ENCODE measurements at regions not wholly inside any gene's neighbourhood (a gene's known extent, or its start where the extent isn't known, plus 50 kb on each side); places are given as distances from the start of the nearest gene placed in this dataset.
"Not testable (repeated sequence)": the region's sequence is repeated elsewhere in the genome, so short reads cannot be mapped to it uniquely, and the experiment has no call there.

GRCh38 chrX:74179990-74180389 lies 124.0 kb upstream of the ZCCHC13 start:
- DNase-seq (ENCODE audit: low spot score) = no peak

DNA sequence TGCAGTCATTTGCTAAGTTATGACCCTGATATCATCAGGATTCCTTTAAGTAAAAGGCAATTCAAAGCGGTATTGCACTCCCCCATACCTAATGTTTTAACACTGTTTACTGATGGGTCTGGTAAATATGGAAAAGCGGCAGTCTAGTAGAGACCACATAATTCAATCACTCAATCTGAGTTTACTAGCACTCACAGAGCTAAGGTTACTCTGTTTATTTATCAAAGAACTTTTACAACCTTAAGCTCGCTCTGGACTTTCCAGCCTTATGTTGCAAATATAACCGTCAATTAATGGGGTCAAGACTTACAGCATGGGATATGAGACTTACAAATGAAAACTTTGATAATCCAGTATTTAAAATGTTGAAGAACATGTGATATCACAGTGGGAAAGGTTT lies 124.5 kb upstream of the ZCCHC13 start:
- DNase-seq (ENCODE audit: low spot score) = no peak

- no peak for DNase-seq (ENCODE audit: low spot score)
Observed at GRCh38 chrX:74179071-74179470, 124.9 kb upstream of the ZCCHC13 start.

DNA sequence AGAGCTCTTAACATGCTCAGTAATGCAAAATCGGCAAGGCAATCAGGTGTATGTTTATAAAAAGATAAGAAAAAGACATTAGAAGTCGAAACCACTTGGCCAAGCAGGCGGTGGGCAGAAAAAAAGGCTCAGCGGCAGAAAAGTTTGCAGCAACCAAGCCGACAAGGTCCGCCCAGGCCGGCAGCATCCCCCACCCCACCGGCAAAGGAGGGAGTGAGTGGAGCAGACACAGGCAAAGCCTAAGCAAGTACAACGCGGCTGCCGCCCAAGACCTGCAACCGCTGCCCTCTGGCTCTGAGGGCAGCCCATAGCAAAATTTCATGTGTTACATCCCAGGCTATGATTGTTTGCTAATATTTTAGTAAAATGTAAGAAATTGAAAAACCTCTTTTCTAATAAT lies 125.4 kb upstream of the ZCCHC13 start:
- DNase-seq (ENCODE audit: low spot score) = no peak

- DNase-seq (ENCODE audit: low spot score) = no peak
Observed at GRCh38 chrX:74171465-74171864, 132.5 kb upstream of the ZCCHC13 start.

GRCh38 chrX:74162199-74162598 lies 141.8 kb upstream of the ZCCHC13 start:
- DNase-seq (ENCODE audit: low spot score) = no peak

DNA sequence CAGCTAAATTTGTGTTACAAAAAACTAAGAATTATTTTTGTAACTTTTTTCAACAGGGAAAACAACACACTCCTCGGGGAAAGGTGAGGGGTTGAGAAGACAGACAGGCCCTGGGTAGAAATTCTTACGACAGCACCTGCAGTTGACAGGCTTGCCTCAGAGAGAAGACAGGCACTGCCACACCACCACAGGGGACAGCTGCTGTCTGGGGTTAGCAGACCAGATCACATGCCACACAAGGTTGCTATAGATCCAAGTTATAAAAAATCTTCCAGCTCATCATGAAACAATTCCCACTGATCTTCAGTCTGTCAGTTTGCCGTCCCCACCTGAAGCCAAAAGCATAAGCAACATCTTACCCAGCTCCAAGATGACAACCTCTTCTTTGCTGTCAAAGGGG lies 143.2 kb upstream of the ZCCHC13 start:
- DNase-seq (ENCODE audit: low spot score) = no peak

DNA sequence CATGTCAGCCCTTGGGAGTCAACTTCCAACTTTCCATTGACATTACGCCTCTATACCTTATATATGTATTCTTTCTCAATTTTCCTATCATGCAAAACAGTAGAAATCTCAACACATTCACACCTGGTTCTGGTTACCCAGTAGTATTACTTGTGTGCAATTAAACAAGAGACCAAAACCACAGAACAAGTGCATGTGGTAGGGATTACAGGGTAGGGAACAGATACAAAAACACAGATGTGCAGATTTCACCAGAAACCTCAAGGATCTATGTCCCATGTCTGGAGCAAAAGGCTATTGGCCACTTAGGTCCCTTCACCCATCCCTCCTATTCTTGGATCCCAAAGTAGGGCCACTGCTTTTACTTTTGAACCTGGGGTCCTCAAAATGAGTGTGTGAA lies 143.6 kb upstream of the ZCCHC13 start:
- no peak for DNase-seq (ENCODE audit: low spot score)

DNA sequence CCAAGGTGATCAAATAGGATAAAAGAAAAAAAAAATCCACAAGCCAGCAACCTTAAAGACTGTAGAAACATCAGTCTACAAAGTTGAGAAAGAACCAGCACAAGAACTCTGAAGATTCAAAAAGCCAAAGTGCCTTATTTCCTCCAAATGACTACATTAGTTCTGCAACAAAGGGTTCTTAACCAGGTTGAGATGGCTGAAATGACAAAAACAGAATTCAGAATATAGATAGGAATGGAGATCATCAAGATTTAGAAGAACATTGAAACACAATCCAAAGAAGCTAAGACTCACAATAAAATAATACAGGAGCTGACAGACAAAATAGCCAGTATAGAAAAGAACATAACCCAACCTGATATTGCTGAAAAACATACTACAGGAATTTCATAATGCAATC lies 156.5 kb upstream of the ZCCHC13 start:
- DNase-seq (ENCODE audit: low spot score) = no peak

- no peak for DNase-seq (ENCODE audit: low spot score)
Observed at GRCh38 chrX:74138943-74139342, 165.0 kb upstream of the ZCCHC13 start.

DNA sequence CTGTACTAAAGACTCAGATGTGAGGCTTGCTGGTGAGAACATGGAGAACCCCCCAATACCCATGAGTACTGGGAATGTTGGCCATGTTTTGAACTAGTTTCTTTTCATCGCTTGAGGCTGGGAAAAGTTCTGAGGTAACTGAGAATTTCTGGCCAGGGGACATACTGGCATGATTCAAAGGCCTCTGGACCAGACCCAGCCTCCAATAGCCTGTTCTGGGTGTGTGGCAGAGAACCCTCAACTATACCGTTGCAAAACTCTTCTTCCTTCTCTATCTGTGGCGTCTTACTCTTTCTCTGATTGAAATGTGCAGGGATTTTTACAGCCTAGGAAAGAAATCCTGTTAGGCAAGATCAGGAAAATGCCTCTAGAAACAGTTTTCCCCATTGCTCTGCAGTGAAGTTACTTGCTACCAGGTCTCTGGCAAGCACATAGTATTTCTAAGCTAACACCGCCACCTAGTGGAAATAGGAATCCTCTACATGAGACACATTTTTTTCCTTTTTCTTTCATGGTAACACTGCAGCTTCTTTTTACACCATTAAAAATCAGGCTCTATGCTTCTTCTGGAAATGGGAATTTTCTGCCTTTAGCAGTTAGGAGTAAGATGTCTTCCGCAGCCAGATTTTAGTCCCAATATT lies 170.7 kb upstream of the ZCCHC13 start:
- no peak for DNase-seq (ENCODE audit: low spot score)

DNA sequence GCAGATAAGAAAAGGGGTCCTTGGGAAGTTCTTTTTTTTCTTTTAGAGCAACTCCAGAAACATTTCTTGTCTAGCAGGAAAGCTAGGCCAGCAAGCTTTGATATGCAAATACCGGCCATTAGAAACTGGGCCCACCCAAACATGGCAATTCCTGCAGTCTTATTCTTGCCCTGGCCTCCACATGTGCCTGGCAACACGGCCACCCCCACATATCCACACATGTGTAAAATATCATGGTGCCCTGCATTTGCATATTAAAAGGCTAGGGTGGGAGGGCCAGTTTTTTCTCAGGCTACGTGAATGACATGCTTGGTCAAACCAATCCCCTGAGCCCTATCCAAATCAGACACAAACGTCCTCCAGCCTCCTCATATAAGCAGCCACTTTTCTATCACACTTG lies 171.7 kb upstream of the ZCCHC13 start:
- DNase-seq (ENCODE audit: low spot score) = no peak

GRCh38 chrX:74119016-74119910 lies 184.7 kb upstream of the ZCCHC13 start:
- no peak for DNase-seq (ENCODE audit: low spot score)

DNA sequence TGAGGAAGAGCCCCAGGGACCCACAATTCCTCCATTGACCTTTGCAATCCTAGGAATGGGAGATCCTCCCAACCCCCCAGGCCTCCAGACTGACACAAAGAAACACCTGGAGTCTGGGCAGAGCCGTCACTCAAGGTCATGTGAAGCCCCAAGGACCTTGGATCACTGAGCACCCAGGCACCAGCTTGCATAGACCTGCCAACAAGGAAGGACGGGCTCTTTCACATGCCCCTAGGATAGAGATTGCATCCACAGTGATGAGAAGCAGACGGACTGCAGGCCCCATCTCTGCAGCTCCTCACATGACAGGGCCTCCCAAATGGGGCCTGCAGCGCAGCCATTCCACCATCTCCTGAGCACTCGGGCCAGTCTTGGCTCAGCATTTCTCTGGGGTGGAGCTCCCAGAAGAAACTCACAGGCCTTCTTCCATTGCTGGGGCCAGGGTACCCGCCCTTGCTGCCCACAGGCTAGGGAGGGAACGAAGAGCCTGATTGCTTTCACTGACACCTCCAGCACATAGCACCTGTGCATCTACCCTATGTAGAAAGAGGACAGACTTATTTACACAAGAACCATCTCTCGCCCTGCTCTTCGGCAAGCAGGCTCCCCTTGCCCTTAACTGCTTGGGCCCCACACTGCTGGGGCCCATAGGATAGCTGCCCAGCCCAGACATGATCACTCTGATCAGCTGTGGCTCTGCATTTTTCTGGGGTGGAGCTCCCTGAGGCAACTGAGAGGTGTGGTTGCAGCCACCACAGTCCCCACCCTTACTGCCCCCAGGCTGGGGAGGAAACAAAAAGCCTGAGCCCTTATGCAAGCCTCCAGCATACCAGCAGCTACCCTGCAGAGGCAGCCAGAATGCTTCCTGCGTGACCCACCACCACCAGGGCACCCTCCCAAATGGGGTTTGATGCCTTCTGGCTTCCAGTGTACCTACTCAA lies 185.7 kb upstream of the ZCCHC13 start:
- no peak for DNase-seq (ENCODE audit: low spot score)

DNA sequence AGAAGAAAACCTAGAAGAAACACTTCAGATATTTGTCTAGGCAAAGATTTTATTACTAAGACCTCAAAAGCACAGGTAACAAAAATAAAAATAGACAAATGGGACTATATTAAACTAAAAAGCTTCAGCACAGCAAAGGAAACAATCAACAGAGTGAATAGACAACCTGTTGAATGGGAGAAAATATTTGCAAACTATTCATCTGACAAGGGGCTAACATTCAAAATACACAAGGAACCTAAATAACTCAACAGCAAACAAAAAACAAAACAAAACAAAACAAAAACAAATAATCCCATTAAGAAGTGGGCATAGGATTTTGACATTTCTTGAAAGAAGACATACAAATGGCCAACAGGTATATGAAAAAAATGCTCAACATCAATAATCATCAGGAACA lies 192.7 kb upstream of the ZCCHC13 start:
- no peak for DNase-seq (ENCODE audit: low spot score)

- DNase-seq (ENCODE audit: low spot score) = no peak
Observed at GRCh38 chrX:74107666-74108065, 196.3 kb upstream of the ZCCHC13 start.

- no peak for DNase-seq (ENCODE audit: low spot score)
Observed at GRCh38 chrX:74104356-74105015, 199.5 kb upstream of the ZCCHC13 start.

DNA sequence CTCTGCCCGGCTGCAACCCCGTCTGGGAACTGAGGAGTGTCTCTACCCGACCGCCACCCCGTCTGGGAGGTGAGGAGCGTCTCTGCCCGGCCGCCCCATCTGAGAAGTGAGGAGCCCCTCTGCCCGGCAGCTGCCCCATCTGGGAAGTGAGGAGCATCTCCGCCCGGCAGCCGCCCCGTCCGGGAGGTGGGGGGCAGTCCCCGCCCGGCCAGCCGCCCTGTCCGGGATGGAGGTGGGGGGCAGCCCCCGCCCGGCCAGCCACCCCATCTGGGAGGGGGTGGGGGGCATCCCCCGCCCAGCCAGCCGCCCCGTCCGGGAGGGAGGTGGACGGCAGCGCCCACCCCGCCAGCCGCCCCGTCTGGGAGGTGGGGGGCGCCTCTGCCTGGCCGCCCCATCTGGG lies 205.6 kb upstream of the ZCCHC13 start:
- not testable (repeated sequence) for DNase-seq (ENCODE audit: low spot score)

DNA sequence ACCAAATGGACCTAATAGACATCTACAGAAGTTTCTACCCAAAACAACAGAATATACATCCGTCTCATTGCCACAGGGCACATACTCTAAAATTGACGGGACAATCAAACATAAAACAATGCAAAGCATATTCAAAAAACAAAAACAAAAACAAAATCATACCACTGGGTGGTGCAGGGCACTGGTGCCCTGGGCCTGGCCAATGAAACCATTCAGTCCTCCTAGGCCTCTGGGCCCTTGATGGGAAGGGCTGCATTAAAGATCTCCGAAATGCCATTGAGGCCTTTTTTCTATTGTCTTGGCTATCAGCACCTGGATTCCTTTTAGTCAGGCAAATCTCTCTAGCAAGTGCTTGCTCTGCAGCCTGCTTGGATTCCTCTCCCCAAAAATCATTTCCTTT lies 213.9 kb upstream of the ZCCHC13 start:
- no peak for DNase-seq (ENCODE audit: low spot score)

DNA sequence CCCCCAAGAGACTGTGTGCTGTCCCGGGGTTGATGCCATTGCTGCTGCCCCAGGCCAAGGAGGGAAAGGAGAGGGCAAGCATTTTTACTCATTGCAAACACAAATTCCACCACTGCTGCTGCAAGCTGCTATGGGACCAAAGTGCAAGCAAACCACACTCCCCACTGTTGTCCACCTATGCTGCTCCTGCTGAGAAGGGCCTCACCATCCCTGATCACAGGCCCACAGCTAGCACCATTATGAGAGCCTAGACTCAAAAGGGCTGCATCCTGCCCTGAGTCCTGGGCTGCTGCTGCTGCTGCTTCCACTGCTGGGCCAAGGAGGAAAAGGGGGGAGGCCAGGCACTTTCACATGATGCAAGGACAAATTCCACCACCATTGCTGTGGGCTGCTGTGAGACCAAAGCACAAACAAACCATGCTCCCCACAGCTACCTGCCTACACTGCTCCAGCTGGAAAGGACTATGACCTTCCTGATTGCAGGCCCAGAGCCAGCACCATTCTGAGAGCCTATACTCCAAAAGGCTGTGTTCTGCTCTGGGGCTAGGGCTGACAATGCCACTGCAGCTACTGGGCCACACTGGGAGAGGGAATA lies 218.2 kb upstream of the ZCCHC13 start:
- no peak for DNase-seq (ENCODE audit: low spot score)

DNA sequence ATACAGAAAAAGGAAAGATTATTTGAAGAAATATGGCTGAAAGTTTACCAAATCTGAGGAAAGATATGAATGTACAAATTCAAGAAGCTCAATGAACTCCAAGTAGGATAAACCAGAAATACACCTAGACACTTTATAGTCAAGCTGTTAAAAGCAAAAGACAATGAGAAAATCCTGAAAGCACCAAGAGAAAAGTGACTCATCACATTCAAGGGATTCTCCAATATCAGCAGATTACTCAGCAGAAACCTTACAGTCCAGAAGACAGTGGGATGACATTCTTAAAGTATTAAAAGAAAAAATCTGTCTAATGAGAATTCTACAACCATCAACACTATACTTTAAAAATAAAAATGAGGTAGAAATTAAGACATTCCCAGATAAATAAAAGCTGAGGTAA lies 223.8 kb upstream of the ZCCHC13 start:
- no peak for DNase-seq (ENCODE audit: low spot score)
